ENCODE measurements at regions not wholly inside any gene's neighbourhood (a gene's known extent, or its start where the extent isn't known, plus 50 kb on each side); places are given as distances from the start of the nearest gene placed in this dataset.

DNA sequence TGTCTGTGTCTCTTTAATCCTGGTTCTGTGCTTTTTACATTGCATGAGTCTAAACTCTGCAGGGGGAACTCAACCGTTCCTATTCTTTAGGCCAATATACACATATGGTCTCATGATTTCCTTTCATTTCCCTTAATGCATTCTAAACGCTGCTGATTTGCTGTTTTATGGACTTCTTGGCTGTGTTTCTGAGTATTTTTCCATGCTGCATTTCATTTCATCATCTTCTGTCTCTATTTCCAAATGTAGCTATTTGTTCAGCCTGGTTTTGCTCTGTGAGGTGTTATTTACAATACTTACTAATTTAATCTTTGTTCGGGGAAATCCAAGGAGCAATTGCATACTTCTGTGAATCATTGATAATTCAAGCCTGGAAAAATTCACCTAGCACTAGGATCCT is 897.2 kb downstream of the TSN start:
- TF ChIP-seq EZH2phosphoT487 (IDR thresholded peaks at IDR 0.05; ENCODE audit: insufficient read depth, low read depth) (no peak), EZH2 (IDR thresholded peaks at IDR 0.05; ENCODE audit: insufficient read depth, poor library complexity, severe bottlenecking) (no peak)
